ENCODE measurements at regions not wholly inside any gene's neighbourhood (a gene's known extent, or its start where the extent isn't known, plus 50 kb on each side); places are given as distances from the start of the nearest gene placed in this dataset.

DNA sequence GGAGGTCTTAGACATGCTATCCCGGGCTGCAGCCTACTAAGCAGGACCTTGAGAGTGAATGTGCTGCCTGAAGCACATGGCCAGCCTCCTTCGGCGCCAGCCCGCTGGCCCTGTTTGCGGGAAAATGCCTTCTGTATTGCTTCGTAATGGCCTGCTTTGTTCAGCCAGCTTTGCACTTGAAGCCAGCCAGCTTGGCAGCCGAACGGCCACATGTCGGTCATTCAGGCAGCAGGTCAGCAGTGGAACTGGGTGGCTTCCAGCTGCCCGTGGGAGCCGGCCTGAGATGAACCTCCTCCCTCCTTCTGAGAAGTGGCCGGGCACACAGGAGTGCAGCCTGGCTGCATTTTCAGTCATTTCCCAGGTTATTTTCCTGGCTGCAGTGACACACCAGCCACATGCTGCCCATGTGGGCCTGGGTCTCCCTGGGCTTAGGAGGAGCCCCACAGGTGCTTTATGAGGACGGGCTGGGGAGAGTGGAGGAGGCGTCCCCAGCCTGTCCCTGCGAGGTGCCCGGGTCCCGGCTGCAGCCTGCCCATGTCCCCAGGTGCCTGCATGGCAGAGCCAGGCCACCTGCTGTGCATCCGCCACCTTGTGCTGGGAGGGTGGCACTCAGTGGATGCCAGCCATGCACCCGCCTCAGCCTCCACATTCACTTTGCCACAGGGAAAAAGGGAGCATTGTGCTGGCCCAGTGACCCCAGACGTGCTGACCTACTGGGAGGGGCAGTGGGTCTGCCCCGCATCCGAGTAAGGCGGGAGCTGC lies 103.5 kb downstream of the SIK1 start:
- no peak for TF ChIP-seq TARDBP (IDR thresholded peaks at IDR 0.05)
- no peak for TF ChIP-seq NFRKB (IDR thresholded peaks at IDR 0.05)
- no peak for TF ChIP-seq FOXK2 (IDR thresholded peaks at IDR 0.05)
- TF ChIP-seq FOXA1 (IDR thresholded peaks at IDR 0.05) = no peak
- TF ChIP-seq ELF4 (IDR thresholded peaks at IDR 0.05) = no peak
- TF ChIP-seq ZNF384 (IDR thresholded peaks at IDR 0.05) = no peak
- no peak for TF ChIP-seq SUZ12 (IDR thresholded peaks at IDR 0.05)
- TF ChIP-seq HDGF (IDR thresholded peaks at IDR 0.05; ENCODE audit: borderline replicate concordance) = no peak
- no peak for TF ChIP-seq FOXM1 (IDR thresholded peaks at IDR 0.05; ENCODE audit: borderline replicate concordance)

All from HEK293T (cell line).